ENCODE measurements at regions not wholly inside any gene's neighbourhood (a gene's known extent, or its start where the extent isn't known, plus 50 kb on each side); places are given as distances from the start of the nearest gene placed in this dataset.

GRCh38 chr2:80856227-80856626 is 551.7 kb upstream of the LRRTM1 start:
- DNase-seq (ENCODE audit: low read depth), result no peak

DNA sequence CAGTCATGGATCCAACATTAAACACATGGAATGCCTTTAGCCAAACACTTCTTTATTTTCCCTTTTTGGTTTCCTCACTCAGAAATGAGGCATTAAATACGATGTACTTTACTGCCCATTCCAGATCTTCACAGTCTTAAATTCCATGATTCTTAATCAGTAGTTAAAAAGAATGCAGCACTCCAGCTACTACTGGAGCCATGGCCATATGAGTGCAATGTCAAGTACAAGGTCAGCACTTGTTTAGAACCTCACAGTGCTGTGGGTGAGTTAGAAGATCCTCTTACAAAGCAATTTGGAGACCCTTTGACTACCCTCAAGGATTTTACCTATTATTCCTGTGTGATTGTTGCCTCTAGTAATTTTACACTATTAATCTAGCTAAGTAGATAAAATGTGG is 550.3 kb upstream of the LRRTM1 start:
- DNase-seq (ENCODE audit: low read depth), result no peak

DNA sequence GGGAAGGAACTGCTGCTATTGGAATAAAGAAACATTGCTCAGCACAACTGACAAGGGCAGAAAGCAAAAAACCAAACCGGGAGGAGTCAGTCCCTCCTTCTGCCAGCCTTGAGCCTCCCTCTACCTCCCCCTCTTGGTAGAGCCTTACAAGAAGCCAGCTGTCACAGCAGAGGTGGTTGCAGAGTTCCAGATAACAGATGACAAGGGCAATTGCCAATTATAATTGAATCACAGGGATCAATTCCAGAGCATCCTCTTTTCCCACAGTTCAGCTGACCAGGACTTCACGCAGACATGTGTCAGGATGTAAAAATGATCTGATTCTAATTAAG is 548.2 kb upstream of the LRRTM1 start:
- DNase-seq (ENCODE audit: low read depth), result no peak

DNA sequence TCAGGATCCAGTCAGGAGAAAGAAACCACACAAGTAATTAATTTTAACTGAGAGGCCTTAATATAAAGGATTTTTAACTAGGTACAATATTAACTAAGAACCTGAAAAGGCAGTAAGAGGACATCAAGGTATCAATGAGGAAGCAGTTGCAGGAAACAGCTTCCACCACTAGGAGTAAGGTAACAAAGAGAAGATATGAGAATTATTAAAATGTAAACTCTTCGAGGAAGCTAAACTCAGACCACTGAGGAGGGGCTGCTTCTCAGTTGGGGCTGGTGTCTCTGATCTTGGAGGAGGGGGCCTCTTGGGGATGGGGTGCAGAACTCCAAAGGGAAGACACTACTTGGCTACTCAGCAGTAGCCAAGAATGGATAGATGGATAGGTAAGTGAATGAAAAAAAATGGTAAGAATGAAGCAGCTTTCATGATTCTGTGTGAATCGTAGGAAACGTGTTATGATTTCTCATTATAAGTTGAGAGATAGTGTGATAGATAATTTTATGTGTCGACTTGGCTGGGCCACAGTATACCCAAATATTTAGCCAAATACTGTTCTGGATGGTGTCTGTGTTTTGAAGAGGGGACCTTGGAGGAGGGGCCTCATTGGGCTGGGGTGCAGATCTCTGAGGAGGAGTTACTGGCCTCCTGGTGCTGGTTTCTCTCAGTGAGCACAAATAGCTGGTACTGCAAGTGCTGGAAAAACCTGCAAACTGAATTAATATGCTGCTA is 547.7 kb upstream of the LRRTM1 start:
- DNase-seq (ENCODE audit: low read depth), result no peak

- no peak for DNase-seq (ENCODE audit: low read depth)
These were observed 526.3 kb upstream of the LRRTM1 start for GRCh38 chr2:80830891-80831290.

DNA sequence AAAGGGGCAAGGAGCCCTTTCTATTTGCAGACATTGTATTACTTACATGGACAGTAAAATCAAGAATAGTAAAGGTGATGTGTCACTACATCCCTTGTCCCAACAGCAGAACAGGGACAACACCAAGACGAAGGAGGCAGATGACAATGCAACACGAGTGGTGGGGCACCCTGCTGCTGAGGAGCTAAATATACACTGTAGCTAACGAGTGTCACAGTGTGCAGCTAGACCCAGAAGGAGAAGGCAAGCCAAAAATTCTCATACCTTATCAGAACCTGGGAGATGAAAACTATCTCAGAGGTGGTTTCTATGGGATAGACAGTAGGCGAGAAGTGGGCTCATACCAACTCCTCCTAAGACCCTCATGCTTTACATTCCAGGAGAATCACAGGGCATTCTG is 518.4 kb upstream of the LRRTM1 start:
- no peak for DNase-seq (ENCODE audit: low read depth)

DNA sequence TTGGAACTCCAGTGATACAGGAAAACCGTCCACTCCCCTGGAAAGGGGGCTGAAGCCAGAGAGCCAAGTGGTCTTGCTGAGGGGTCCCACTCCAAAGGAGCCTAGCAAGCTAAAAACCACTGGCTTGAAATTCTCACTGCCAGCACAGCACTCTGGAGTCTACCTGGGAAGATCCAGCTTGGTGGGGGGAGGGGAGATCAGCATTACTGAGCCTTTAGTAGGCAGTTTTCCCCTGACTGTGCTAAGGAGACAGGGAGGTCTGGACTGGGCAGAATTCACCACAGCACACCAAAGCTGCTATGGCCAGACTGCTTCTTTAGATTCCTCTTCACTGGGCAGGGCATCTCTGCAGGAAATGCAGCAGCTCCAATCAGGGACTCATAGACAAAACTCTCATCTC is 510.7 kb upstream of the LRRTM1 start:
- no peak for DNase-seq (ENCODE audit: low read depth)

DNA sequence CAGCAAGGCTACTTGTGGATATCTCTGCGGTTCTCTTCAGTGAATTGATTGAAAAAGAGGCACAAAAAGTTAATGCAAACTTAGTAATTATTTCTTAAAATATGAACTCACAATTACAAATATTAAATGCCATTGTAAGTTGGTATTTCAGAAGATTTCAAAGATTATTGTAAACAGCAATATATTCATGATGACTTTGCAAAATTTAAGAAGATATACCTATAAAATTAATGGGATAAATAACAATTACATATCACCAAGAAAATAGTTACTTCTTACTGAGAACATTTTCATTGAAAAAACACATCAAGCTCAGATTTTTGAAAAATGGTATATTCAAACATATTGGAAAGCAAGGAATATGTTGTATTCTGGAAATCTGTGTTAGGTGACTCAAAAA is 482.0 kb upstream of the LRRTM1 start:
- no peak for DNase-seq (ENCODE audit: low read depth)

DNA sequence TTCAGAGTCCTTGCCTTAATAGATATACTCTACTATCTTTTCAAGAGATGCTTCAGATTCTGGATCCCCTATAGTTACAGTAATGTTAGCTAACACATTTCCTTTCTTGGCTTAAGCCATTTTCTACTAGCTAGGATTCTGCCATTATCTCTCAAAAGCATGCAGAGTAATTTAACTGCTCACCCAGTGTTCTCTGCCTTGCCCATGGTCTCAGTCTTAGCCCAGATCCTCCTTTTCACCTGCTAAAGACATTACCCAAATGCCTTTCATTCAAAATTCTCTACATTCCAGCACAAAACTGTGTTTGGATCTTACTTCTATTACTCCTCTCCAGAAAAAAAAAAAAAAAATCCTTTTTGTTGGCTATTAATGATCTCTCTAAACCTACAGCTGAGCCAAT is 474.2 kb upstream of the LRRTM1 start:
- DNase-seq (ENCODE audit: low read depth), result no peak

- DNase-seq (ENCODE audit: low read depth), result no peak
These were observed 444.0 kb upstream of the LRRTM1 start for GRCh38 chr2:80748592-80748991.

DNA sequence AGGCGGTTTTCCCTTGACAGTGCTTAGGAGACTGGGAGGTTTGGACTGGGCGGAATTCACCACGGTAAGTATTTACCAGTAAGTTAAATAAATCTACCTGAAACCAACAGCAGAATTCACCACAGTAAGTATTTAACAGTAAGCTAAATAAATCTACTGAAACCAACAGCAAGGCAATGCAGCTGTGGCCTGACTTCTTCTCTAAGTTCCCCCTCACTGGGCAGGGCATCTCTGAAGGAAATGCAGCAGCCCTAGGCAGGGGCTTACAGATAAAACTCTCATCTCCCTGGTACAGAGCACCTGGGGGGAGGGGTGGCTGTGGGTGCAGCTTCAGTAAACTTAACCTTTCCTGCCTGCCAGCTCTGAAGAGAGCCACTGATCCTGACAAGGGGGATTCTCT is 432.5 kb upstream of the LRRTM1 start:
- no peak for DNase-seq (ENCODE audit: low read depth)

- DNase-seq (ENCODE audit: low read depth), result no peak
These were observed 420.4 kb upstream of the LRRTM1 start for GRCh38 chr2:80725001-80725400.

GRCh38 chr2:80722803-80723202 is 418.3 kb upstream of the LRRTM1 start:
- DNase-seq (ENCODE audit: low read depth), result no peak

GRCh38 chr2:80719607-80720006 is 415.1 kb upstream of the LRRTM1 start:
- DNase-seq (ENCODE audit: low read depth), result no peak

GRCh38 chr2:80715433-80715832 is 410.9 kb upstream of the LRRTM1 start:
- no peak for DNase-seq (ENCODE audit: low read depth)

DNA sequence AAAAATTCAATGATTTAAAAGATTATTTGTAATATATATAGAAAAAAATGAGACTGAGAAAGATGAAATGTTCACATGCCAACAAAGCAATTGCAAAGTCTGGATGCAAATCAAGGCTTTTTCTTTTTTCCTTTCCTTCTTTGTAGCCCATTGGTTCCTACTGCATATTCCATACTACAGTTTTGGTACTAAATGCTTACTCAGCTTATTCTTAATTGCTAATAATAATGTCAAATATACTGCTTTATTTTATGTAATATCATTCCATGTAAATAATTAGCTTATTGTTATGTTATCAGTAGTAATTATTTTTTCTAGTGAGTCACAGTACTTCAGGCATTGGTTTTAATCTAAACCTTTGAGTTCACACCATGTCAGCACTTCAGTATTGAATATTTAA is 407.4 kb upstream of the LRRTM1 start:
- DNase-seq (ENCODE audit: low read depth), result no peak

DNA sequence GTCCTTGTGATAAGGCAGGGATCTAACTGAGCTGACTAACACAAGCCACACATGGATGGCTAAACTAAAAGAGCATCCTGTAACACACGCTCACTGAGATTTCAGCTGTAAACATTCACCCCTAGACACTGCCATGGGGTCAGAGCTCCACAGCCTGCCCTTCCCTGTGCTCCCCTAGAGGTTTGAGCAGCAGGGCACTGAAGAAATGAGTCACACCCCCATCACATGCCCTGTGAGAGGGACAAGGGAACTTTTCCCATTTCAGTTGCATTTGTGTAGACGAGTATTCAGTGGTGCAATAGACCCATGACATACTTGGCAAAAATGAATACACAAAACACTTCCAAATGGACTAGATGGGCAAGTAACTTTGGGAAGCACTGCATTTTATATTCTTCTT is 402.4 kb upstream of the LRRTM1 start:
- peak; percentile 24 for DNase-seq (ENCODE audit: low read depth)

DNA sequence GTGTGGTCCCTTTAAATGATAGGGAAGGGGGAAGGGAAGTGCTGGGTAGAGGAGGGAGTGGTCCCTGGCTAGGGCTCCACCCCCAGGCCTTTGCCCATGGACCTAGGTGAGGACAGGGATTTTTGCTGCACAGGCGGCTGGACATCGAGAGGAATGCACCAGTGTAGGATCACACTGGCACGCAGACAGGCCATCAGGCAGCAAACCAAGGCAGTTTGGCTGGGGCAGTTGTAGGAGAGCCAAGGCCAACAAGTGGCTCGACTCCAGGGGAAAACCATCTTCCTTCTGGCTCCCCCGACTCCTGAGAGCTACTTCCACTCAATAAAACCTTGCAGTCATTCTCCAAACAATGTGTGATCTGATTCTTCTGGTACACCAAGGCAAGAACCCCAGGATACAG is 402.0 kb upstream of the LRRTM1 start:
- DNase-seq (ENCODE audit: low read depth), result no peak

GRCh38 chr2:80703532-80703931 is 399.0 kb upstream of the LRRTM1 start:
- no peak for DNase-seq (ENCODE audit: low read depth)

DNA sequence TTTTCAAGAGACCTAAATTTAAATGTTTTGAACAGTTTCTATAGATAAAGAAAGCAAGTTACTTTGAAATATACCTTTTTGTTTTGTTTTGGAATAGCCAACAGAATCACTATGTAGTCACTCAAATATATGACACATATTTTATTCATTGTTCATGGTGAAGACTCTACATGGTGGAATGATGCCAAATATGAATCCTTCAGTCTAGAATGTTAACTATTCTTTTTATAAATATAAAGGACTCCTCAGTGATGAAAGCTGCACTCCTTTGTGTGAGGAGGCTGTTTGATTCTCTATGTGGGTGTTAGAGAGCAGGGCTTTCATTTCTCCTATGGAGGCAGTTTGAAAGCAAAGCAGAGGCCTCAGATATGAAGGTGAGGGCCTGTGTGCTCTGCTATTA is 396.4 kb upstream of the LRRTM1 start:
- peak; percentile 38 for DNase-seq (ENCODE audit: low read depth)

All from HS-5 (cell line).